ENCODE measurements at regions not wholly inside any gene's neighbourhood (a gene's known extent, or its start where the extent isn't known, plus 50 kb on each side); places are given as distances from the start of the nearest gene placed in this dataset.
A peak's percentile ranks its signal among the peaks of the same experiment; 100 is the strongest.

DNA sequence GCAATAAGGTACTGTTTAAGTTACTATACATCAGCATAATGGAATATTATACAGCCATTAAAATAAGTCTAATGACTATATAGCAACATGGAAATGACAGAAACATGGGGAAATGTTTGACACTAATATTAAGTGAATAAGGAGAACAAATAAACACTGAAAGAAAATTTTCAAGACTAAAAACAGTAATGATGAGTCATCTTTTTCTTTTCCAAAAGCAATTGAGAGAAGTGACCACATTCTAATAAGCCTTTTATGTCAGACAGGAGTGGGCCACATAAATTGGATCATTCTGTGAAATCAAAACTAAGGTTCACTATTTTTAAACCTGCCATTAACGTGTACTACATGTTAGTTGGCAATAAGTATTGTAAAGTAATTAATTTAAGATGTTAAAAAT is 187.5 kb downstream of the AHR start:
- ATAC-seq (no peak), DNase-seq (ENCODE audit: low read depth in 1 of 2, low spot score in 1 of 2) (no peak), FAIRE-seq (no peak)
- TF ChIP-seq FOSL2 (IDR thresholded peaks at IDR 0.05) (no peak), FOSL2 (CRISPR knock-in tag; IDR thresholded peaks at IDR 0.05) (peak; percentile 71), RARB (CRISPR knock-in tag; IDR thresholded peaks at IDR 0.05) (no peak), GATA3 (IDR thresholded peaks at IDR 0.05; ENCODE audit: borderline replicate concordance) (no peak), MAFK (IDR thresholded peaks at IDR 0.05; ENCODE audit: partially characterized antibody) (peak; percentile 83)
- ChIA-PET CTCF (no interaction called here), POLR2A (no interaction called here)
- H3K4me2 ChIP-seq = no peak overlapping the region
- H3K4me1 ChIP-seq = no peaks in the 10 kb centered on the region
- WGBS (ENCODE audit: missing lambda C conversion rate) = 72% methylated on average over 1 of the region's 1 CpG
- H3K27ac ChIP-seq = no peak overlapping the region
- H3K4me3 ChIP-seq = no peak overlapping the region
- H3K9me3 ChIP-seq = no peaks in the 10 kb centered on the region

DNA sequence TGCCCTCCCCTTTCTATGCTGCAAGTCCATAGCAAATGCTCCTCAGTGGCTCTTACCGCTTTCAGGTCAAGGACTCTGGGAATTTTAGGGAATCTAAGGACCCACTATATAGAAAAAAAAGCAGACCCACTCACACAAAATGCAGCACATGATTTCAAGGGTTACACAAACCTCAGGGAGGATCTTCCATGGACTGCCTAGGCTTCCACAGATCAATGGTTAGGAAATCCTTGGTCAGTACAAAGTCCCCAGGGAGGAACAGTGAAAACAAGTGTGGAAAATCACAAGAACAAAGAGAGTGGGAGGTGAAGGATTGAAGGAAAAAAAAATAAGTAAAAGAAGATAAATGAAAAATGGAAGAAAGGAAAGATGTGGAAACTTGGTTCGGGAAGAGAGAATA is 188.4 kb downstream of the AHR start:
- FAIRE-seq = peak; percentile 18
- no peak overlapping the region for H3K4me3 ChIP-seq
- H3K4me2 ChIP-seq = no peak overlapping the region
- CTCF ChIA-PET = no interaction called here
- no peak overlapping the region for H3K27ac ChIP-seq
- no peaks in the 10 kb centered on the region for H3K4me1 ChIP-seq
- no peak for DNase-seq (ENCODE audit: low read depth in 1 of 2, low spot score in 1 of 2)
- ATAC-seq = no peak
- no peaks in the 10 kb centered on the region for H3K9me3 ChIP-seq
- WGBS (ENCODE audit: missing lambda C conversion rate) = 92% methylated on average over 2 of the region's 2 CpGs
- TF ChIP-seq NFE2L2 (conservative IDR thresholded peaks at IDR 0.05; ENCODE audit: low read length) (no peak), SMC3 (IDR thresholded peaks at IDR 0.05) (no peak)
- TF ChIP-seq, protein P1, sequence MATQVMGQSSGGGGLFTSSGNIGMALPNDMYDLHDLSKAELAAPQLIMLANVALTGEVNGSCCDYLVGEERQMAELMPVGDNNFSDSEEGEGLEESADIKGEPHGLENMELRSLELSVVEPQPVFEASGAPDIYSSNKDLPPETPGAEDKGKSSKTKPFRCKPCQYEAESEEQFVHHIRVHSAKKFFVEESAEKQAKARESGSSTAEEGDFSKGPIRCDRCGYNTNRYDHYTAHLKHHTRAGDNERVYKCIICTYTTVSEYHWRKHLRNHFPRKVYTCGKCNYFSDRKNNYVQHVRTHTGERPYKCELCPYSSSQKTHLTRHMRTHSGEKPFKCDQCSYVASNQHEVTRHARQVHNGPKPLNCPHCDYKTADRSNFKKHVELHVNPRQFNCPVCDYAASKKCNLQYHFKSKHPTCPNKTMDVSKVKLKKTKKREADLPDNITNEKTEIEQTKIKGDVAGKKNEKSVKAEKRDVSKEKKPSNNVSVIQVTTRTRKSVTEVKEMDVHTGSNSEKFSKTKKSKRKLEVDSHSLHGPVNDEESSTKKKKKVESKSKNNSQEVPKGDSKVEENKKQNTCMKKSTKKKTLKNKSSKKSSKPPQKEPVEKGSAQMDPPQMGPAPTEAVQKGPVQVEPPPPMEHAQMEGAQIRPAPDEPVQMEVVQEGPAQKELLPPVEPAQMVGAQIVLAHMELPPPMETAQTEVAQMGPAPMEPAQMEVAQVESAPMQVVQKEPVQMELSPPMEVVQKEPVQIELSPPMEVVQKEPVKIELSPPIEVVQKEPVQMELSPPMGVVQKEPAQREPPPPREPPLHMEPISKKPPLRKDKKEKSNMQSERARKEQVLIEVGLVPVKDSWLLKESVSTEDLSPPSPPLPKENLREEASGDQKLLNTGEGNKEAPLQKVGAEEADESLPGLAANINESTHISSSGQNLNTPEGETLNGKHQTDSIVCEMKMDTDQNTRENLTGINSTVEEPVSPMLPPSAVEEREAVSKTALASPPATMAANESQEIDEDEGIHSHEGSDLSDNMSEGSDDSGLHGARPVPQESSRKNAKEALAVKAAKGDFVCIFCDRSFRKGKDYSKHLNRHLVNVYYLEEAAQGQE (IDR thresholded peaks at IDR 0.05) = no peak
- POLR2A ChIA-PET = no interaction called here

- ATAC-seq (no peak), DNase-seq (ENCODE audit: low read depth in 1 of 2, low spot score in 1 of 2) (no peak), FAIRE-seq (no peak)
- Histone ChIP-seq H3K4me2 (no peak overlapping the region), H3K9me3 (no peaks in the 10 kb centered on the region), H3K4me3 (no peak overlapping the region), H3K27ac (no peak overlapping the region), H3K4me1 (no peaks in the 10 kb centered on the region)
- CTCF ChIA-PET = no interaction called here
- POLR2A ChIA-PET = no interaction called here
- 88% methylated on average over 2 of the region's 2 CpGs for WGBS (ENCODE audit: missing lambda C conversion rate)
- TF ChIP-seq BHLHE40 (IDR thresholded peaks at IDR 0.05; ENCODE audit: low read depth, low read length) (no peak), TP53 (CRISPR knock-in tag; IDR thresholded peaks at IDR 0.05) (no peak), GATA3 (IDR thresholded peaks at IDR 0.05; ENCODE audit: borderline replicate concordance) (no peak), NPAS2 (CRISPR knock-in tag; IDR thresholded peaks at IDR 0.05; ENCODE audit: borderline replicate concordance) (no peak), HOXB13 (CRISPR knock-in tag; IDR thresholded peaks at IDR 0.05; ENCODE audit: low read depth) (no peak), ZSCAN20 (CRISPR knock-in tag; IDR thresholded peaks at IDR 0.05) (no peak), PHF8 (IDR thresholded peaks at IDR 0.05; ENCODE audit: borderline replicate concordance, low read depth) (no peak)
- TF ChIP-seq, protein P2, sequence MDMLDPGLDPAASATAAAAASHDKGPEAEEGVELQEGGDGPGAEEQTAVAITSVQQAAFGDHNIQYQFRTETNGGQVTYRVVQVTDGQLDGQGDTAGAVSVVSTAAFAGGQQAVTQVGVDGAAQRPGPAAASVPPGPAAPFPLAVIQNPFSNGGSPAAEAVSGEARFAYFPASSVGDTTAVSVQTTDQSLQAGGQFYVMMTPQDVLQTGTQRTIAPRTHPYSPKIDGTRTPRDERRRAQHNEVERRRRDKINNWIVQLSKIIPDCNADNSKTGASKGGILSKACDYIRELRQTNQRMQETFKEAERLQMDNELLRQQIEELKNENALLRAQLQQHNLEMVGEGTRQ (IDR thresholded peaks at IDR 0.05) = no peak
- TF ChIP-seq, protein P3, sequence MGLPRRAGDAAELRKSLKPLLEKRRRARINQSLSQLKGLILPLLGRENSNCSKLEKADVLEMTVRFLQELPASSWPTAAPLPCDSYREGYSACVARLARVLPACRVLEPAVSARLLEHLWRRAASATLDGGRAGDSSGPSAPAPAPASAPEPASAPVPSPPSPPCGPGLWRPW (IDR thresholded peaks at IDR 0.05) = no peak
Measured at GRCh38 chr7:17487343-17487742, 188.9 kb downstream of the AHR start.

- DNase-seq (ENCODE audit: low read depth in 1 of 2, low spot score in 1 of 2) (no peak), FAIRE-seq (no peak), ATAC-seq (no peak)
- 83% methylated on average over 1 of the region's 1 CpG for WGBS (ENCODE audit: missing lambda C conversion rate)
- Histone ChIP-seq H3K4me2 (no peak overlapping the region), H3K4me3 (no peak overlapping the region), H3K9me3 (no peaks in the 10 kb centered on the region), H3K4me1 (no peaks in the 10 kb centered on the region), H3K27ac (no peak overlapping the region)
- CTCF ChIA-PET = no interaction called here
- POLR2A ChIA-PET = no interaction called here
- TF ChIP-seq HOXB13 (CRISPR knock-in tag; IDR thresholded peaks at IDR 0.05; ENCODE audit: low read depth) = no peak
- TF ChIP-seq, protein P3 (IDR thresholded peaks at IDR 0.05) = no peak
- TF ChIP-seq, protein P4, sequence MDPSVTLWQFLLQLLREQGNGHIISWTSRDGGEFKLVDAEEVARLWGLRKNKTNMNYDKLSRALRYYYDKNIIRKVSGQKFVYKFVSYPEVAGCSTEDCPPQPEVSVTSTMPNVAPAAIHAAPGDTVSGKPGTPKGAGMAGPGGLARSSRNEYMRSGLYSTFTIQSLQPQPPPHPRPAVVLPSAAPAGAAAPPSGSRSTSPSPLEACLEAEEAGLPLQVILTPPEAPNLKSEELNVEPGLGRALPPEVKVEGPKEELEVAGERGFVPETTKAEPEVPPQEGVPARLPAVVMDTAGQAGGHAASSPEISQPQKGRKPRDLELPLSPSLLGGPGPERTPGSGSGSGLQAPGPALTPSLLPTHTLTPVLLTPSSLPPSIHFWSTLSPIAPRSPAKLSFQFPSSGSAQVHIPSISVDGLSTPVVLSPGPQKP (IDR thresholded peaks at IDR 0.05; ENCODE audit: low read depth, low read length) = no peak
- no peak for TF ChIP-seq POLR2A (IDR thresholded peaks at IDR 0.05; ENCODE audit: low read length)
- TF ChIP-seq ZFP36 (IDR thresholded peaks at IDR 0.05; ENCODE audit: borderline replicate concordance, partially characterized antibody) = no peak
- TF ChIP-seq RFX5 (IDR thresholded peaks at IDR 0.05) = no peak
- no peak for TF ChIP-seq CBX8 (IDR thresholded peaks at IDR 0.05)
- no peak for TF ChIP-seq ATOH8 (CRISPR knock-in tag; IDR thresholded peaks at IDR 0.05; ENCODE audit: low read depth)
- TF ChIP-seq CBX2 (IDR thresholded peaks at IDR 0.05; ENCODE audit: borderline replicate concordance, low read depth) = no peak
- TF ChIP-seq, protein P5, sequence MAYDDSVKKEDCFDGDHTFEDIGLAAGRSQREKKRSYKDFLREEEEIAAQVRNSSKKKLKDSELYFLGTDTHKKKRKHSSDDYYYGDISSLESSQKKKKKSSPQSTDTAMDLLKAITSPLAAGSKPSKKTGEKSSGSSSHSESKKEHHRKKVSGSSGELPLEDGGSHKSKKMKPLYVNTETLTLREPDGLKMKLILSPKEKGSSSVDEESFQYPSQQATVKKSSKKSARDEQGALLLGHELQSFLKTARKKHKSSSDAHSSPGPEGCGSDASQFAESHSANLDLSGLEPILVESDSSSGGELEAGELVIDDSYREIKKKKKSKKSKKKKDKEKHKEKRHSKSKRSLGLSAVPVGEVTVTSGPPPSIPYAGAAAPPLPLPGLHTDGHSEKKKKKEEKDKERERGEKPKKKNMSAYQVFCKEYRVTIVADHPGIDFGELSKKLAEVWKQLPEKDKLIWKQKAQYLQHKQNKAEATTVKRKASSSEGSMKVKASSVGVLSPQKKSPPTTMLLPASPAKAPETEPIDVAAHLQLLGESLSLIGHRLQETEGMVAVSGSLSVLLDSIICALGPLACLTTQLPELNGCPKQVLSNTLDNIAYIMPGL (CRISPR knock-in tag; IDR thresholded peaks at IDR 0.05; ENCODE audit: borderline replicate concordance) = no peak
Measured at GRCh38 chr7:17488829-17489228, 190.4 kb downstream of the AHR start.
